GM19463 (cell line): ENCODE measurements at regions not wholly inside any gene's neighbourhood (a gene's known extent, or its start where the extent isn't known, plus 50 kb on each side); places are given as distances from the start of the nearest gene placed in this dataset.

Experiments used
- ATAC-seq: cut with Tn5 transposase; IDR thresholded peaks from one replicate; pipeline ENCODE4 v1.9.1; 2021; ENCODE audit warnings: mild to moderate bottlenecking, moderate library complexity; ENCODE audit not compliant: unreplicated experiment

DNA sequence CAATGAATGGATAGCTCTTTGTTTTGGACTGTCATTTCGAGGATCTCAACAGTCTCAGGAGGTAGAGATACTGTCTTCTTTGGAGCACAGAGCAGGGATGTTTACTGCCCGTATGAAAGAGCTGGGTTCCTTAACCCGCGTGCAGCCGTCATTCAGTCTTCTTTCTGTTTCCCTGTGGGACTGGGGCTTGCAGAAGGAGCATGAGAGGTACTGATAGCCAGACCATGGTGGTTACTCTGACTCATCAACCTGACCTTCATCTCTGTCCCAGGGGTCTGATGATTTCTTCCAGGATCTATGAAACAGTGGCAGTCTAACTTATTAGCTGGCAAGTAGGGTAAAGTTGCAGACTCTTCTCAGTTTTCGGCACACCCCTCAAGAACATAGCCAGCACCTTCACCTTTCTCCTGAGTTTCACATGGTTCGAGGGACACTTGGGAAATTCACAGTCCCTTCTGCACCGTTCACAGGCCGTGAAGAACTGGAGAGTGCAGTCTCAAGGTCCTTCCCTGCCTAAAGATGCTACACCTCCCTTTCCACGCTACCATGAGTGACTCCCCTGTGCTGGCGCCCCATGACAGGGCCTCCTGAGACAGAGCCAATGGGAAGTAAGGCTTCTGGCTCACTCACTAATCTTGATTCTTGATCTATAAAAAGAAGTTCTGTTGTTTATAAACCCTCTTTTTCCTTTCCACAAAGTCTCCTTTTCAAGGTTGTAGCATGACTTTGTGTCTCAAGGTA, 226.2 kb downstream of the MC4R start:
- peak; percentile 82 for ATAC-seq

DNA sequence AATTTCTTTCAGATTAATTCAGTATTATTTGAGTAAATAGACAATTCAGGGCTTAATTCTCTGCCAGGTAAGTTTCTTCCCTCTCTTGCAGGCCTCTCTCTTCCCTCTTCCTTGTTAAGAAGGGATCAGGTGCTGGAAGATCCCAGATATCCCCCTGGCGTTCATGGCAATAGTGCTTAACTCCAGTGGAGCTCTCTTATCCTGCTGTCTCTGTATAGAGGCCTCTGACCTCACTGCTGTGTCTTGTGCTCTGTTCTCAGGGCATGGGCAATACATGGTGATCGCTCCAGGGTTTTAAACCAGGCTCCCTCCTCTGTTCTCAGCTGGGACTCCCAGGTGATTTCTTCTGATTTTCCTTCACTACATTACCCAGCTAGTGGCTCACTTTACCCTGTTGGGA, 226.8 kb downstream of the MC4R start:
- ATAC-seq, result peak; percentile 9

DNA sequence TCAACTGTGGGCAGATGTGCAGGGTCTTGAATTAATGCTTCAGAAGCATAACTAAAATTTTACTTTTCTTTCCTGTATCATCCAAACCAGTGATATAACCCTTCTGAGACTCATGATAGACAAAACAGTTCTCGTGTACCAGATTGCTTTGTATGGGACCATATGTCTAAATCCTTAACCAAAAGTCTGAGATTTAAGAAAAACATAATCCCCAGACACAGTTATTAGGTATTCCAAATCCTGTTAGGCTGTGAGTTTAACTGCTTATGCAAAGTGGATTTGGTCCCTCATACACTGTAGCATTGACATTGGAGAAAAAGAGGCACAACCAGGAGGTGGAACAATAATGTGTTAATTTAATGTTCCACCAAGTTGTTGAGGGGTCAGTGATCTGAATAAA, 235.0 kb downstream of the PMAIP1 start:
- ATAC-seq, result no peak

DNA sequence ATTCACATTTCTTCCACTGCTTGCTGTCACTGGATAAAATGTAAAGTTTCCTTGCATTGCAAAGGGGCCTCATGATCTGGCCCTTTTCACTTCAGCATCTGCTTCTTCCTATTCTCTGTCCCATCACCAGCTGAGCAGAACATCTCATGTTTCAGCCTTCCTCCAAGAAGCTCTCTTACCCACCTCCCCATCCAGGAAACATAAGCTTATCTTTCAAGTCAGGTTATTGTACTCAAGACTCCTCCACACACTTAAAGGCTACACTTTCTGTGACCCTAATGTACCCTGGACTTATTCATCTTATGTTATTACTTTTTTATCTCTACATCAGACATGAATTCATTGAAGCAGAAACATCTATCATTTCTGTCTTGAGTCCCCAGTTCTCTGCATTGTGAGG, 230.5 kb downstream of the PMAIP1 start:
- ATAC-seq, result no peak

DNA sequence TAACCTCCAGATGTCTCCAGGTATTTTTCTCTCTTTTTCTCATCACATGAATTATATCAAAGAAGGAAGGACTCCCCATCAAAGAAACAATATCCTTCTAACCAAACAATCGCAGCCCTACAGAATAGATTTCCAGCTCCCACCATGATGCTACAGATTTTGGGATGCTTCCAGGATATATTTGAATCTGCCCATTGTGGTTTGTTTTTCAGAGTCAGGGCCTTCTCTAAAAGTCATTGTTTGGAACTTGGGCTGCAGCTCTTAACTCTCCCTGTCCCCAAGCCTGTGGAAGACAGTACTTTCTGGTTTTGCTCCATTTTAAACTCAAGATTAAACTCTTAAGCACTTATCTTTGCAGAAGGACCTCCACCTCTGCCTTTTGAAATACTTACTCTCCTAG, 223.2 kb downstream of the PMAIP1 start:
- no peak for ATAC-seq

DNA sequence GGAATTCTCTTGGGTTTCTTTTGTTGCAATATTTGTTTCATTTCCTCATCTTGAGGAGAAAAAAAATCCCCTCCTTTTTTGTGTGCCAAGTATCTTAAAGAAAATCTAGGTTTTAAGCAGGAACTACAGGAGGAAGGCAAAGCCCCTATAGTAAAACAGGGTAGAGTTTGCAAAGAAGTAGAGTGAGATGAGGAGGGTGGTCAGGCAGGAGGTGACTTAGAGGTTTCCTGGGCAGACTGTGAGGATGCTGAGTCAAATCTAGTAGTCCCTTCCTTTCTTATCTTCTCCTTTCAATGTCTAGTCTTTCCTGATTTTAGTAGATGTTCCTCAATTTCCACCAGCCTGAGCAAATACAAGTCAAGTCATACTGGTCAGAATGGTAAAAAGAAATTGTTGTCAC, 222.5 kb downstream of the PMAIP1 start:
- ATAC-seq, result no peak

DNA sequence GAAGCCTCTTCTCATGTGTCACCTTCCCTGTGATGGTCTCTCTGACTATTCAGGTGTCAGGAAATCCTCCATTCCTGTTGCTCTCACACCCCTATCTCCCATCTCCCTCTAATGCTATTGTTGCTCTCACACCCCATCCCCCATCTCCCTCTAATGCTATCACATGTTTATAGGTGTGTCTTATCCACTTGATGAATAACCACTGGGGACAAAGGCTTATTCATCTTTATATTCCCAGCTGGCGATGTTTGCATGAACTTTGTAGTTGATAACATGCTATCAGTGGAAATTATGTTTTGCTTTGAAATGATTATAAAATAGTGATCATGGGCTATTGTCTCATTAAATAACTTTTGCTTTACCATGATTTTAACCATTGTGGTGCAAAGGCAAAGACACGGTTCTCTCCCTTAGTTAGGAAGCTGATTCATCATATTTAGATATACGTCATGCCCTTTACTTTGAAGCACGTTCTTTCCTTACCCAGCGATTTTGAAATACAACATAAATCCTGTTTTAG, 220.5 kb downstream of the PMAIP1 start:
- no peak for ATAC-seq

DNA sequence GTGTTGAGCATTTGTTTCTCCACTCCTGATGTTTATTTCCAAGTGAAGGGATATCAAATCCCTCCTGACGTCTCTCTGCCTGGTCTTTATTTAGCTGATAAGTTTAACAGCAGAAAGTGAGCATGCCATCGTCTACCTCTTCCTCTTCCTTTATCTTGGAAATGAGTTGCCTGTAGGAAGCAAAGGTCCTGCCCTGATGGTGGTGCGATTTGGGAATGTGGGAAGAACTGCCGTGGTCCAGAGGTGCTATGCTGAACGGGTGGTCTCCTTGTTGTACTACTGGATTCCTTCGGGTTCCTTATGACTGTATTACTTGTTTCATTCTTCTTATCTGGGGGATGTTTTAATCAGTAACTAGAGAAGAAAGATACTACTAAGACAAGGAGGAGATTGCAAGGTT, 217.5 kb downstream of the PMAIP1 start:
- ATAC-seq, result no peak

DNA sequence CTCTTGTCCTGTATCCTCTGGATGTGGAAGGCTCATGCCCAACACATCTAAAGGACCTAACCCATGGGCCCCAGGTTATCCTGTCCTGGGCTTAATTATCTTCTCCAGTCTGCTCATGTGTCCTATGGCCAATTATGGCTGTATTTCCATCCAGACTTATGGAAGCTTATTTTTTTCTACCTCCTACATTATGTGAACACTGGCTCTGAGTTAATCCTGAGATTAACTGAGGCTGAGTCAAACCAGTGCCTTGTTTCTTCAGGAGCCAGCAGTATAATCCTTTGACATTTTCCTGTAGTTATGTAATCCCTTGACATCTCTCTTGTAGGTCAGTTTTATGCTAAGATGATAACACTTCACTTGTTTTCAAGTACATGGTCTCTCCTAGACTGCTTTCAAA, 213.6 kb downstream of the PMAIP1 start:
- no peak for ATAC-seq

DNA sequence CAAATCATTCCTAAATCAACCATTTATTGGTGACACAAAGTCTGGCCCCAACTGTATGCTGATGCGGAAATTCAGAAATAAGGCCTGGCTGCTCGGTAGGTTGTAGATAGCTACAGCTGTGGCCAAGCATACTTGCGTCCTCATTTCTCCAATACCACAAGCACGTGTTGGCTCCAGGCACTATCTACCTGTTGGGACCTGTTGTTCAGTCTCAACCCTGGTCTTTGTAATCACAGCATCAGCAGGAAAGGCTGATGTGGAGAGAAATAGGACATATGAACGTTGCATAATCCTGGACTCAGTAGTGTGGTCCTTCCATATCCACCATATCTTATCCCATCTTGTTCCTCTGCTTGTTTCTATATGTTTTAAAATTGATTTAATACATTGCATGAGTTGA, 212.6 kb downstream of the PMAIP1 start:
- ATAC-seq, result no peak

DNA sequence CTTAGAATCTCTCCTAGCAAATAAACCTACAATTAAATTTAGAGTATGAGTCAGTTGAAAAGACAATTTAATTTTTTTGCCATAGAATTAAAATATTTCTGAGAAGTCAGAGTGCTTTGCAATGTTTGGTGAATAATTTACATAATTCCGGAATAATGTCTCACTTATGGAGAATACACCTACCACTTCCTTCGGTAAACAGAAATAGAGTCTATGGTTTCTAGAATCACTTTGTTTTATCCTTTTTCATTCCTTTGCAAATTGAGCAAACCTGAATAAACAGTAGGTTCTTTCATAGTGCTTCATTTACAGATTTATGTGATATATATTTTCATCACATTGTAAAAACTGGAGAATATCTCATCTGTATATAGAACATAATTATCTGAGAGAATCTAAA, 211.7 kb downstream of the PMAIP1 start:
- ATAC-seq, result no peak

DNA sequence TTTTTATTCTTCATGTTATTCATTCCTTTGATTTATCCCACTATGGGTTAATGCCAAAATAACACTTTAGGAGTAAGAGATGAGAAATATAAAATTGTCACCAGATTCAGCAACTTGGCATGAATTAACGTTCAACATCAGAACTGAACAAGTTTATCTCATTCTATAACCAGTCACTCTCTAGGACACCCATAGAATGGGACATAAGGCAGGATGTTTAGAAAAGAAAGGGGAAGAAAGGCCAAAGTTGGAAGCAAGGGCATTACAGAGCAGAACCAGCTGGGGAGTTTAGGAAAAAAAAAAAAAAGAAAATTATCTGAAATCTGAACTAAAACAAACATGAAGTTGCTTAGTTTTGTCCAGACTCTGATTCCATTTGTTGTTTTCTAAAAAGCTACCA, 211.0 kb downstream of the PMAIP1 start:
- ATAC-seq, result no peak

DNA sequence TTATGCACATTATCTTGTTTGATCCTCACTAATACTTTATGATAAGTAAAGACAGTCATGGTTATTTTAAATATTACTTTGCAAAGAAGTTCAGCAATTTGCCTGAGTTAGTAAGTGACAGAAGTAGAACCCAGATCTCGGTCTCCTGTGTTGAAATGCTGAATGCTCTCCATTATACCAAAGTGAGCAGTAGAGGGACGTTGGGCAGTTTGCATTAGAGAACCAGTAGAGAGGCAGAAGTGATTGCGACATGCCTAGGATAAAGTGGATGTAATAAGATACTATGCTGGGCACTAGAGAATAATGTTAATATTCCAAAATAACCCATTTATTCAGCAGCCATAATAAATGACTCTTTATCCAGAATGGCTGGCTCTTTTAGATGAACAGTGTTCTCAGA, 201.0 kb downstream of the PMAIP1 start:
- no peak for ATAC-seq

DNA sequence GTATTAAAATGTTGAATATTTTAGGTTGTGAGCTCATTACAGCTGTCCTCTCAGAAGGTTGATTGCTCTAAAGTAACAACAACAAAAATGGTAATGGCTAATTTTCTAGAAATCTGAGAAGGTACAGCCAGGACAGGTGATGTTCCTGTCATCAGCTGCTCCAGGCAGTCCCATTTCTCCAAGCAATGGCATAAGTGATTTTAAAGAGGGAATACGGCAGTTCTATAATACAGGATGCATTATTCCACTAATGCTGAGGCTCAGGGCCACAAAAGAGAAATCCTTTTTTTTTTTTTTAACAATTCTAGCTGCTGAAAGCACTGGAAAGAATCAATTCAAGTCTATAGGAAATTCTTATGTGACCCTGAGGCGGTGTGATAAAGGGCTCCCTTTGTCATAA, 199.9 kb downstream of the PMAIP1 start:
- ATAC-seq, result no peak

DNA sequence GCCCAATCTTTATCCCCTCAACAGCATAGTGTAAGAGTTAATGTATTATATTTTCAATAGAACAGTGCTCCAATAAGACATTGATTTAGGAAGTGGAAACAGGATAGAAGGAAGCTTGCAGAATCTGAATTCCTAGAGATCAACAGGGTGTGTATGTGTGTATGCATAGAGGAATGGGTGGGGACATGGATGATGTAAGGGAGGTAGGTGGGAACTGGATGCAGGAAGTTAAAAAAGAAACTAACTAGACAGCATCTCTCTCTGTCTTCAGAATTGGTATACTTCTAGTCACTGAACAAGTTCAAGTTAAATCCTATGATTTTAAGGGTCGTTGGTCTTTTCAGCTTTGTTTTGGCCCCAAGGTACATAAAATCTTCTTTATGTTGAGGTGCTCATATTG, 196.6 kb downstream of the PMAIP1 start:
- ATAC-seq, result no peak

DNA sequence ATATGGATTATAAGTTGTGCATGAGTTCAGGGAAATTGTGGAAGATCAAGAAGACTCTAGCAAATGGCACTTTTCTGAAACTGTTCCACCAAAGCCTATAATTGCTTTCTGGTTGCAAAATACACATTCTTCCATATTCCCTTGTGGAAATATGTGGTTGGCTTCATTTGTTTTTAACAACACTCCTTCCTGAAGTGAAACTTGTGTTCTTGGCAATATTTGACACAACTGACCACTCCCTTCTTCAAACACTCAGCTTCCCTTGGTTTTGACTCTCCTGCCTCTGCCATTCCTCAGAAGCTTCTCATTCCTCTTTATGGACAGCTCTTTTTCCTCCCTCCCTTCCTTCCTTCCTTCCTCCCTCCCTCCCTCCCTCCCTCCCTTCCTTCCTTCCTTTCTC, 192.3 kb downstream of the PMAIP1 start:
- no peak for ATAC-seq

DNA sequence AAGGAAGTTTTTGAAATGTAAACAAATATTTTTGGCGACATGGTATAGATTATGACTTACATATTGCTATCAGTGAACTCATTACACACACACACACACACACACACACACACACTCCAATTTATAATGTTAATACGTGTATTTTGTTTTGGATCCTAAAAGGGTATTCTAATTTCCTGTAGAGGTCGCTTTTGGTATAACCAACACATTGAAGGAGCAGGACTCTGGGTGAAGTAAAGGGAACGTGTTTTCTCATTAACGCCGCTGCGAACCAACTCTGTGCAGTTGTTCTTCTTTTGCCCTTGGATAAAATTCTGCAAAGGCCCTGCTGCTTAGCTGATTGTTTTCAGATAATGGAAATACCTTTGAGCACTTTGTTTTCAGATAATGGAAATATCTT, 190.4 kb downstream of the PMAIP1 start:
- ATAC-seq, result no peak

DNA sequence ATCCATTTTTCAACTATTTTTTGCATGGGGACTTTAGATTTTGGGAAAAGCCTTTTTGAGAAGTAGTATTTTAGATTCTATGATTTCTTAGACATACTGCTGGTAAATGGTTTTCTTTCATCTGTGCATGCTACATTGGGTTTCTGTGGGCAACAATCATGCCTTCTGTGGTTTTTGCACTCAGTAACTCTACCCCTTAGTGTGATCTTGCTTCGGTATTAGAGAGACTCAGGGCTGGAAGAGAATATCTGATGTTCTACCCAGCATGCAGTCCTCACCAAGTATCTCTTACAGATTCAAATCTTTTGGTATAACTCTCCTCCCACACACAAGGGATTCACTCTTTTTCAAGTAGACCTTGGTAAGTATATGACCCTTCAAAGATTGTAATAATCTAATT, 183.0 kb downstream of the PMAIP1 start:
- ATAC-seq, result peak; percentile 76

DNA sequence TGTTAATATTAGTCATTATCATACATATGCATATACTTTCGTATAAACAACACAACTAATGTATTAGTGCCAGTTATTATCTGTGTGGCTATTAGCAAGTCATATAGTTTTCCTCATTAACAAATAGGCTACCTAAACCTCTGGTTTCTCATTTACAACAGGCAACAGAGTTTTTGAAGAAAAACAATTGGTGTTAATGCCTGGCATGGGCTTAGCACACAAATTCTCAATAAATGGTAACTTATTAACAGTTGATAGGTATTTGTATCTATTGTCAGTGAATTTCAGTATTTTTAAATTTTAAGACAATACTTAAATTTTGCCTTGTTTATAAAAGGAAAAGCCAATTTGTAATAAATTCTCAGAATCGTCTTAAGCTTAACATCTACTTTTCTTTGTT, 182.5 kb downstream of the PMAIP1 start:
- ATAC-seq, result no peak

DNA sequence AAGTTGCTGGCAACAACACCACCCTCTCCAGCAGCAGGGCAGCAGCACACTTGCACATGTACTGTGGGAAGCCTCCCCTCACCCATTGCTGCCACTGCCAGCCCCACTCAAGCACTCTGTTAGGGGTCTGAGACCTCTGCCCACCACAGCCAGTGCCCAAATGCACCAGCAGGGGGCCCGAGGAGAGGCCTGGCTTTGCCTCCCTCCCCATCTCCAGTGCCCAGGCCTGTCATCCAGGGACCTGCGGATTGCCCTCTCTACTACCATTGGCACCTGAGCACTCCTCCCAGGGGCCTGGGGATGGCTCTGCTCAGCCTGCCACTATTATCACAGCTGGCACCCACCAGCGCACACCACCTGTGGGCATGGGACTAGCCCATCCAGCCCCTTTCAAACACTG, 175.7 kb downstream of the PMAIP1 start:
- ATAC-seq, result no peak

DNA sequence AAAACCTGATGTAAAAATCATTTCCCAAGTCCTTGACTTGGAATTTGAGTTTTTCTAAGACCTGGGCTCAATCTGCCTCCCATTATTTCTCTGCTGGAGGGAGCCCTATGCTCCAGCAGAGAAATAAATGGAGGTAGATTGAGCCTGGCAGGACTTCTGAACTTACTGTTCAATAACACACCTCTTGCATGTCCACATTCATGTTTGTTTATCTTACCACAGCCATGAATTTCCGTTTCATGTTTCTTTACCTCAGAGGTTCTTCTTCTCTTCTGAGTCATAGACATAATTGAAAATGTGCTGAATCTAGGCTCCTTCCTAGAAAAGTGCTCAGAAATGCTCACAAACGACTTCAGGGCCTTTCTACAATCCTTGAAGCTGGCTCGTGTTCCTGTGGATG, 170.8 kb downstream of the PMAIP1 start:
- ATAC-seq, result no peak

DNA sequence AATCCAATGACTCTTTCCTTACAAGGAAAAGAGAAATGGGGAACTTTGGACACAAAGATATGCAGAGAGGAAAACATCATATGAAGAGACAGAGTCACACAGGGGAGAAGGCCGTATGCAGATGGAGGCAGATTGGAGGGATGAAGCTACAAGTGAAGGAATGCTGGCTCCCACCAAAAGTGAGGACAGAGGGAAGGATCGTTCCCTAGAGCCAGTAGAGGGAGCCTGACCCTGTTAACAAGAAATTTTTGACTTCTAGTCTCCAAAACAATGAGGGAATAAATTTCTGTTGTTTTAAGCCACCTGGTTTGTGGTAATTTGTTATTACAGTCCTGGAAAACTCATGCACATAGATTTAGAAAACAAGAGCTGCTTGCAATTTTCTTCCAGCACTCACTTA, 169.3 kb downstream of the PMAIP1 start:
- no peak for ATAC-seq
